Neural progenitor cell (in vitro differentiated cells): ENCODE measurements at regions not wholly inside any gene's neighbourhood (a gene's known extent, or its start where the extent isn't known, plus 50 kb on each side); places are given as distances from the start of the nearest gene placed in this dataset.

ENCODE experiments used
- DNase-seq: peaks from one replicate; pipeline ENCODE4 v3.0.0-alpha.2; 2016; ENCODE audit warnings: low spot score
- H2AFZ ChIP-seq: fragments of 200-600 bp; sonication (generic); replicated peaks from 2 replicates; pipeline ENCODE4 v1.6.1; 2016; ENCODE audit warnings: antibody characterized with exemption
- H3F3A ChIP-seq: fragments of 200-600 bp; sonication (generic); 2 replicates; pipeline ENCODE4 v1.6.1; 2016; ENCODE audit warnings: antibody characterized with exemption, low read depth
- H3K27ac ChIP-seq: fragments of 200-600 bp; sonication (generic); 2 replicates; pipeline ENCODE4 v1.5.1; 2016; ENCODE audit warnings: mild to moderate bottlenecking
- H3K27me3 ChIP-seq: fragments of 200-600 bp; sonication (generic); 2 replicates; pipeline ENCODE4 v1.6.1; 2016; ENCODE audit warnings: mild to moderate bottlenecking, moderate library complexity
- H3K36me3 ChIP-seq: fragments of 200-600 bp; sonication (generic); 2 replicates; pipeline ENCODE4 v1.5.1; 2016
- H3K4me1 ChIP-seq: fragments of 200-600 bp; sonication (generic); 2 replicates; pipeline ENCODE4 v1.6.1; 2016; ENCODE audit warnings: mixed run types
- H3K4me2 ChIP-seq: fragments of 200-600 bp; sonication (generic); 2 replicates; pipeline ENCODE4 v1.6.1; 2016
- H3K4me3 ChIP-seq: fragments of 200-600 bp; sonication (generic); 2 replicates; pipeline ENCODE4 v1.5.1; 2016
- H3K79me2 ChIP-seq: fragments of 200-600 bp; sonication (generic); 2 replicates; pipeline ENCODE4 v1.6.1; 2016; ENCODE audit warnings: low read depth
- H3K9ac ChIP-seq: fragments of 200-600 bp; sonication (generic); 2 replicates; pipeline ENCODE4 v1.6.1; 2016
- H3K9me3 ChIP-seq: fragments of 200-600 bp; sonication (generic); 2 replicates; pipeline ENCODE4 v1.5.1; 2016; ENCODE audit warnings: low read depth
- H4K20me1 ChIP-seq: fragments of 200-600 bp; sonication (generic); 2 replicates; pipeline ENCODE4 v1.6.1; 2016; ENCODE audit warnings: low read depth
- H3K27ac Mint-ChIP-seq: 3 replicates; pipeline ENCODE4 v1.8.0; 2021; ENCODE audit warnings: mixed read lengths
- H3K27me3 Mint-ChIP-seq: 2 replicates; pipeline ENCODE4 v1.8.0; 2022; ENCODE audit warnings: low read depth, mild to moderate bottlenecking, inconsistent platforms, moderate library complexity, mixed read lengths; ENCODE audit not compliant: insufficient read depth
- H3K36me3 Mint-ChIP-seq: 3 replicates; pipeline ENCODE4 v1.8.0; 2021; ENCODE audit warnings: mixed read lengths
- H3K4me1 Mint-ChIP-seq: 3 replicates; pipeline ENCODE4 v1.8.0; 2021; ENCODE audit warnings: mixed read lengths
- H3K4me3 Mint-ChIP-seq: 3 replicates; pipeline ENCODE4 v1.8.0; 2021; ENCODE audit warnings: mild to moderate bottlenecking, moderate library complexity, mixed read lengths
- H3K9me3 Mint-ChIP-seq: 3 replicates; pipeline ENCODE4 v1.8.0; 2020; ENCODE audit warnings: mixed read lengths
- EZH2 ChIP-seq: fragments of 200-600 bp; sonication (generic); IDR thresholded peaks from 2 replicates; pipeline ENCODE4 v1.6.1; 2017; ENCODE audit warnings: antibody characterized with exemption, mild to moderate bottlenecking, moderate library complexity
- EZH2phosphoT487 ChIP-seq: fragments of 200-600 bp; sonication (generic); IDR thresholded peaks from 2 replicates; pipeline ENCODE4 v1.6.1; 2017; ENCODE audit warnings: antibody characterized with exemption
- TF ChIP-seq, protein P1 (sequence below): fragments of 200-600 bp; sonication (generic); IDR thresholded peaks from 2 replicates; pipeline ENCODE4 v1.5.1; 2017; ENCODE audit warnings: antibody characterized with exemption, mild to moderate bottlenecking

- no peaks in the 10 kb centered on the region for H3K36me3 ChIP-seq
- no peaks in the 10 kb centered on the region for H3K27me3 ChIP-seq
- no peak for TF ChIP-seq EZH2phosphoT487
- TF ChIP-seq, protein P1, sequence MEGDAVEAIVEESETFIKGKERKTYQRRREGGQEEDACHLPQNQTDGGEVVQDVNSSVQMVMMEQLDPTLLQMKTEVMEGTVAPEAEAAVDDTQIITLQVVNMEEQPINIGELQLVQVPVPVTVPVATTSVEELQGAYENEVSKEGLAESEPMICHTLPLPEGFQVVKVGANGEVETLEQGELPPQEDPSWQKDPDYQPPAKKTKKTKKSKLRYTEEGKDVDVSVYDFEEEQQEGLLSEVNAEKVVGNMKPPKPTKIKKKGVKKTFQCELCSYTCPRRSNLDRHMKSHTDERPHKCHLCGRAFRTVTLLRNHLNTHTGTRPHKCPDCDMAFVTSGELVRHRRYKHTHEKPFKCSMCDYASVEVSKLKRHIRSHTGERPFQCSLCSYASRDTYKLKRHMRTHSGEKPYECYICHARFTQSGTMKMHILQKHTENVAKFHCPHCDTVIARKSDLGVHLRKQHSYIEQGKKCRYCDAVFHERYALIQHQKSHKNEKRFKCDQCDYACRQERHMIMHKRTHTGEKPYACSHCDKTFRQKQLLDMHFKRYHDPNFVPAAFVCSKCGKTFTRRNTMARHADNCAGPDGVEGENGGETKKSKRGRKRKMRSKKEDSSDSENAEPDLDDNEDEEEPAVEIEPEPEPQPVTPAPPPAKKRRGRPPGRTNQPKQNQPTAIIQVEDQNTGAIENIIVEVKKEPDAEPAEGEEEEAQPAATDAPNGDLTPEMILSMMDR: no peak
- TF ChIP-seq EZH2: no peak
- Mint-ChIP-seq H3K27me3 (no peaks in the 10 kb centered on the region), H3K9me3 (no peaks in the 10 kb centered on the region), H3K4me3 (no peak overlapping the region), H3K36me3 (no peaks in the 10 kb centered on the region), H3K4me1 (no peaks in the 10 kb centered on the region), H3K27ac (no peak overlapping the region)
- no peaks in the 10 kb centered on the region for H3F3A ChIP-seq
- no peak overlapping the region for H3K9ac ChIP-seq
- H3K4me2 ChIP-seq: no peak overlapping the region
- no peaks in the 10 kb centered on the region for H3K9me3 ChIP-seq
- DNase-seq: no peak
- H3K27ac ChIP-seq: no peak overlapping the region
- no peaks in the 10 kb centered on the region for H4K20me1 ChIP-seq
- H3K4me1 ChIP-seq: no peaks in the 10 kb centered on the region
- no peak overlapping the region for H3K4me3 ChIP-seq
- no peak overlapping the region for H2AFZ ChIP-seq
- no peaks in the 10 kb centered on the region for H3K79me2 ChIP-seq
These were observed 338.0 kb downstream of the EFNB2 start for GRCh38 chr13:106197496-106197895.

- no peak overlapping the region for H3K4me2 ChIP-seq
- no peaks in the 10 kb centered on the region for H3K36me3 Mint-ChIP-seq
- no peaks in the 10 kb centered on the region for H3K27me3 Mint-ChIP-seq
- H3K9me3 ChIP-seq: no peaks in the 10 kb centered on the region
- no peaks in the 10 kb centered on the region for H4K20me1 ChIP-seq
- no peaks in the 10 kb centered on the region for H3K79me2 ChIP-seq
- no peaks in the 10 kb centered on the region for H3F3A ChIP-seq
- H3K27ac Mint-ChIP-seq: no peak overlapping the region
- DNase-seq: no peak
- no peak overlapping the region for H3K9ac ChIP-seq
- H2AFZ ChIP-seq: no peak overlapping the region
- H3K9me3 Mint-ChIP-seq: peaks cover 8% of the 10 kb centered on the region
- no peak overlapping the region for H3K4me3 ChIP-seq
- H3K4me3 Mint-ChIP-seq: no peak overlapping the region
- no peak overlapping the region for H3K27ac ChIP-seq
- no peaks in the 10 kb centered on the region for H3K4me1 ChIP-seq
- H3K36me3 ChIP-seq: no peaks in the 10 kb centered on the region
- TF ChIP-seq EZH2phosphoT487: no peak
- TF ChIP-seq, protein P1: no peak
- TF ChIP-seq EZH2: no peak
- H3K4me1 Mint-ChIP-seq: no peaks in the 10 kb centered on the region
- H3K27me3 ChIP-seq: no peaks in the 10 kb centered on the region
These were observed 347.9 kb downstream of the EFNB2 start for GRCh38 chr13:106187501-106188095.

DNA sequence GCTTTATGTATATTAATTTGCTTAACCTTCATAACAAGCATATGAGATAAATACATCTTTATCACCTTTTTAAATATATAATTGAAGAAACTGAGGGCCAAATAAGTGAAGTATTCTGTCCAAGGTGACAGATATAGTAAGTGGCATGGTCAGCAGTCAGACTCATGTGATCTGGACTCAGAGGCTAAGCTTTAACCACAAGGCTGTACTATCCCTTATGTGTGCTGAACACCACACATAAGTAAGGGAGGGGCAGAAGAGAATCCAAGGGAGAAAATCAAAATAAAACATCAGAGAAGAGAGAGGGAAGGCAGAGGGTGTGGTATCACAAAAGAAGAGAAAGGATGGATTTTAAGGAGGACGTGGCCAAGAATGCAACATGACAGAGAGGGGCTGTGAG lies 348.4 kb downstream of the EFNB2 start:
- no peaks in the 10 kb centered on the region for H3K27me3 Mint-ChIP-seq
- H3K9ac ChIP-seq: no peak overlapping the region

More for the DNA sequence above, 348.4 kb downstream of the EFNB2 start:
- H3K36me3 ChIP-seq: no peaks in the 10 kb centered on the region
- no peaks in the 10 kb centered on the region for H3K79me2 ChIP-seq
- no peaks in the 10 kb centered on the region for H3F3A ChIP-seq
- H3K4me3 ChIP-seq: no peak overlapping the region
- H3K9me3 ChIP-seq: no peaks in the 10 kb centered on the region
- H4K20me1 ChIP-seq: no peaks in the 10 kb centered on the region
- Mint-ChIP-seq H3K27ac (no peak overlapping the region), H3K4me1 (peaks cover 2% of the 10 kb centered on the region), H3K9me3 (peaks cover 4% of the 10 kb centered on the region), H3K4me3 (no peak overlapping the region), H3K36me3 (no peaks in the 10 kb centered on the region)
- H2AFZ ChIP-seq: no peak overlapping the region
- no peaks in the 10 kb centered on the region for H3K4me1 ChIP-seq
- H3K4me2 ChIP-seq: no peak overlapping the region
- no peak for DNase-seq
- no peak overlapping the region for H3K27ac ChIP-seq
- TF ChIP-seq EZH2 (no peak), EZH2phosphoT487 (no peak)
- TF ChIP-seq, protein P1: no peak
- H3K27me3 ChIP-seq: no peaks in the 10 kb centered on the region
